ENCODE measurements at regions not wholly inside any gene's neighbourhood (a gene's known extent, or its start where the extent isn't known, plus 50 kb on each side); places are given as distances from the start of the nearest gene placed in this dataset. TPM values are rescaled to one million over a fixed set of nuclear protein-coding genes. Genes with fewer than 3 reads are reported as not detected.

DNA sequence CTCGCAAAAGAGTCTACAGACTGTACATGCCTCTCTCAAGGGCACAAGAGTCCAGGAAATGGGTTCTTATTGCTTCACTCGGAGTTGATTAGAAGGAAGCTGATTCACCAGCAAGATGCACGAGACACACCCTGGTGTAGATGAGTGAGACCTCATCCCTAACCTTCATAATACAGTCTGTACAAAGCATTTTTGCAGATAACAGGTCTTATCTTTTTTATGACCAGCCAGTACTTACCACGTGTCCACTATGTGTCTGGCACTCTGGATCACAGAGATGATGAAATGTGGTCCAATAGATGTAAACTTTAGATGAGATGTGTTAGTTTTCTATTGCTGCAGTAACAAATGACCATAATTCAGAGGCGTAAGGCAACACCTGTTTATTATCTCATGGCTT, 53.4 kb upstream of the PWP1 start:
- no peak for DNase-seq (ENCODE audit: insufficient read length, low spot score, missing footprints)
- Histone ChIP-seq H3K9me3 (ENCODE audit: low read depth, low read length) (no peaks in the 10 kb centered on the region), H3K36me3 (ENCODE audit: insufficient read depth, low read length) (no peaks in the 10 kb centered on the region), H3K4me1 (ENCODE audit: insufficient read depth, low read length) (no peaks in the 10 kb centered on the region), H2AFZ (ENCODE audit: low read length) (no peak overlapping the region), H3K27ac (ENCODE audit: low read depth, low read length) (no peak overlapping the region), H3K27me3 (ENCODE audit: insufficient read depth, low read length) (no peaks in the 10 kb centered on the region), H3K4me2 (ENCODE audit: insufficient read depth, low read length) (no peak overlapping the region), H3K4me3 (ENCODE audit: insufficient read depth, low read length) (no peak overlapping the region), H3K79me2 (ENCODE audit: insufficient read depth, low read length) (no peaks in the 10 kb centered on the region), H4K20me1 (ENCODE audit: insufficient read depth, low read length) (no peaks in the 10 kb centered on the region)
- TF ChIP-seq, protein P1, sequence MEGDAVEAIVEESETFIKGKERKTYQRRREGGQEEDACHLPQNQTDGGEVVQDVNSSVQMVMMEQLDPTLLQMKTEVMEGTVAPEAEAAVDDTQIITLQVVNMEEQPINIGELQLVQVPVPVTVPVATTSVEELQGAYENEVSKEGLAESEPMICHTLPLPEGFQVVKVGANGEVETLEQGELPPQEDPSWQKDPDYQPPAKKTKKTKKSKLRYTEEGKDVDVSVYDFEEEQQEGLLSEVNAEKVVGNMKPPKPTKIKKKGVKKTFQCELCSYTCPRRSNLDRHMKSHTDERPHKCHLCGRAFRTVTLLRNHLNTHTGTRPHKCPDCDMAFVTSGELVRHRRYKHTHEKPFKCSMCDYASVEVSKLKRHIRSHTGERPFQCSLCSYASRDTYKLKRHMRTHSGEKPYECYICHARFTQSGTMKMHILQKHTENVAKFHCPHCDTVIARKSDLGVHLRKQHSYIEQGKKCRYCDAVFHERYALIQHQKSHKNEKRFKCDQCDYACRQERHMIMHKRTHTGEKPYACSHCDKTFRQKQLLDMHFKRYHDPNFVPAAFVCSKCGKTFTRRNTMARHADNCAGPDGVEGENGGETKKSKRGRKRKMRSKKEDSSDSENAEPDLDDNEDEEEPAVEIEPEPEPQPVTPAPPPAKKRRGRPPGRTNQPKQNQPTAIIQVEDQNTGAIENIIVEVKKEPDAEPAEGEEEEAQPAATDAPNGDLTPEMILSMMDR (IDR thresholded peaks at IDR 0.05; ENCODE audit: extremely low read depth, low read depth, low read length): no peak

- H3K36me3 ChIP-seq (ENCODE audit: insufficient read depth, low read length): no peaks in the 10 kb centered on the region
- no peak overlapping the region for H3K4me2 ChIP-seq (ENCODE audit: insufficient read depth, low read length)
- no peak overlapping the region for H3K4me3 ChIP-seq (ENCODE audit: insufficient read depth, low read length)
- H4K20me1 ChIP-seq (ENCODE audit: insufficient read depth, low read length): no peaks in the 10 kb centered on the region
- no peaks in the 10 kb centered on the region for H3K79me2 ChIP-seq (ENCODE audit: insufficient read depth, low read length)
- no peaks in the 10 kb centered on the region for H3K4me1 ChIP-seq (ENCODE audit: insufficient read depth, low read length)
- H3K9me3 ChIP-seq (ENCODE audit: low read depth, low read length): no peaks in the 10 kb centered on the region
- H2AFZ ChIP-seq (ENCODE audit: low read length): no peak overlapping the region
- TF ChIP-seq, protein P1 (IDR thresholded peaks at IDR 0.05; ENCODE audit: extremely low read depth, low read depth, low read length): no peak
- no peak for DNase-seq (ENCODE audit: insufficient read length, low spot score, missing footprints)
- H3K27ac ChIP-seq (ENCODE audit: low read depth, low read length): no peak overlapping the region
- no peaks in the 10 kb centered on the region for H3K27me3 ChIP-seq (ENCODE audit: insufficient read depth, low read length)
Measured at GRCh38 chr12:107634530-107634929, 51.1 kb upstream of the PWP1 start.

DNA sequence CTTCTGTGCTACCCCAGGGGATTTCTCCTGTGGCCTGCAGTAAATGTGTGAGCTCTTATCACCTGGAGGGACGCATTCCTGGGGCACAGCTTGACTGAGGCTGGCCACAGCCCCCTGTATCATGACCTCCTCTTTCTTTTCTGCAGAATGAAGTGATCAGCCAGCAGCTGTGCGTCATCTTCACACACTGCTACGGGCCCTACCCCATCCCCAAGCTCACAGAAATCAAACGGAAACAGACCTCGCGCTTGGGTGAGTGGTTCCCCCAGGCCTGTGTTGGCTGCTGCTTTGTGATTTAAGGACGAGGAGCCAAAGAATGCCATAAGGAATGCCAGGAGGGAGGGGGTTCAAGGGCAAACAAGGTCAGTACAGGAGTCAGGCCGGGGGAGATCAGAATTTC, 50.5 kb upstream of the PWP1 start:
- no peak for DNase-seq (ENCODE audit: insufficient read length, low spot score, missing footprints)
- H3K27ac ChIP-seq (ENCODE audit: low read depth, low read length): no peak overlapping the region
- H3K79me2 ChIP-seq (ENCODE audit: insufficient read depth, low read length): no peaks in the 10 kb centered on the region
- no peak overlapping the region for H2AFZ ChIP-seq (ENCODE audit: low read length)
- H4K20me1 ChIP-seq (ENCODE audit: insufficient read depth, low read length): no peaks in the 10 kb centered on the region
- no peaks in the 10 kb centered on the region for H3K4me1 ChIP-seq (ENCODE audit: insufficient read depth, low read length)
- TF ChIP-seq, protein P1 (IDR thresholded peaks at IDR 0.05; ENCODE audit: extremely low read depth, low read depth, low read length): no peak
- no peak overlapping the region for H3K4me3 ChIP-seq (ENCODE audit: insufficient read depth, low read length)
- H3K9me3 ChIP-seq (ENCODE audit: low read depth, low read length): no peaks in the 10 kb centered on the region
- no peaks in the 10 kb centered on the region for H3K36me3 ChIP-seq (ENCODE audit: insufficient read depth, low read length)
- H3K4me2 ChIP-seq (ENCODE audit: insufficient read depth, low read length): no peak overlapping the region
- no peaks in the 10 kb centered on the region for H3K27me3 ChIP-seq (ENCODE audit: insufficient read depth, low read length)

Small RNA genes in the stretch of these regions (small RNA-seq; reads per million reads assigned to genes)
- gene RF00284 (not detected), gene RNA5SP371 (not detected)
